HEK293 (cell line): ENCODE measurements at regions not wholly inside any gene's neighbourhood (a gene's known extent, or its start where the extent isn't known, plus 50 kb on each side); places are given as distances from the start of the nearest gene placed in this dataset.

ENCODE experiments used
- CTCF ChIA-PET: fragments of 350-600 bp; formaldehyde crosslinking; extraction: SDS; loops from one replicate; lab custom pipeline; 2021; ENCODE audit warnings: antibody characterized with exemption; lab: Yijun Ruan, JAX
- POLR2A ChIA-PET: fragments of 300-600 bp; formaldehyde crosslinking; extraction: SDS; loops from one replicate; lab custom pipeline; 2020; ENCODE audit warnings: antibody characterized with exemption, inconsistent platforms; lab: Yijun Ruan, JAX
- H3K27ac ChIP-seq: fragments of 200-500 bp; sonication (Bioruptor generic); 2 replicates; pipeline ENCODE4 v1.5.1; 2014; ENCODE audit warnings: low read depth, low read length, control low read depth, inconsistent platforms; ENCODE audit errors: extremely low read depth
- H3K36me3 ChIP-seq, 2 experiments: fragments of 200-500 bp in 1 of 2; sonication (Bioruptor generic) in 1 of 2; 1 replicate in 1 of 2; 2 replicates in 1 of 2; pipeline ENCODE4 v1.5.1; 2014 to 2017; ENCODE audit warnings: inconsistent platforms in 2 of 2, low read length in 2 of 2; ENCODE audit not compliant: control insufficient read depth in 2 of 2, insufficient read depth in 1 of 2
- H3K4me1 ChIP-seq: fragments of 200-500 bp; sonication (Bioruptor generic); 2 replicates; pipeline ENCODE4 v1.5.1; 2014; ENCODE audit warnings: mild to moderate bottlenecking, low read length, inconsistent platforms; ENCODE audit not compliant: control insufficient read depth, insufficient read depth
- H3K4me3 ChIP-seq: 2 replicates; pipeline ENCODE4 v1.5.1; 2011; ENCODE audit warnings: low read depth, mild to moderate bottlenecking, control low read depth, low read length, moderate library complexity
- H3K9me3 ChIP-seq: fragments of 200-500 bp; sonication (Bioruptor generic); 2 replicates; pipeline ENCODE4 v1.5.1; 2014; ENCODE audit warnings: low read depth, low read length, inconsistent platforms; ENCODE audit not compliant: control insufficient read depth, insufficient read depth
- GLI4 ChIP-seq: fragments of 450-650 bp; formaldehyde crosslinking; IDR thresholded peaks from 2 replicates; pipeline ENCODE4 v1.5.1; 2016; ENCODE audit warnings: missing biosample characterization, missing genetic modification characterization
- GLIS2 ChIP-seq: fragments of 450-650 bp; formaldehyde crosslinking; IDR thresholded peaks from 2 replicates; pipeline ENCODE4 v1.5.1; 2016; ENCODE audit warnings: missing biosample characterization, missing genetic modification characterization
- MYNN ChIP-seq: fragments of 450-650 bp; formaldehyde crosslinking; IDR thresholded peaks from 2 replicates; pipeline ENCODE4 v1.5.1; 2016; ENCODE audit warnings: missing biosample characterization, missing genetic modification characterization, borderline replicate concordance
- SALL2 ChIP-seq: fragments of 450-650 bp; formaldehyde crosslinking; IDR thresholded peaks from 2 replicates; pipeline ENCODE4 v1.5.0; 2017; ENCODE audit warnings: missing biosample characterization, mild to moderate bottlenecking, missing genetic modification characterization, borderline replicate concordance
- ZNF202 ChIP-seq: fragments of 450-650 bp; formaldehyde crosslinking; IDR thresholded peaks from 2 replicates; pipeline ENCODE4 v1.5.1; 2016; ENCODE audit warnings: missing biosample characterization, missing genetic modification characterization, borderline replicate concordance
- ZNF23 ChIP-seq: fragments of 450-650 bp; formaldehyde crosslinking; IDR thresholded peaks from 2 replicates; pipeline ENCODE4 v1.5.1; 2016; ENCODE audit warnings: missing biosample characterization, missing genetic modification characterization, borderline replicate concordance
- ZNF266 ChIP-seq: fragments of 450-650 bp; formaldehyde crosslinking; IDR thresholded peaks from 2 replicates; pipeline ENCODE4 v1.5.1; 2016; ENCODE audit warnings: missing biosample characterization, missing genetic modification characterization, low read depth
- ZNF366 ChIP-seq: fragments of 450-650 bp; formaldehyde crosslinking; conservative IDR thresholded peaks from 2 replicates; pipeline ENCODE4 v1.5.1; 2016; ENCODE audit warnings: missing biosample characterization, missing genetic modification characterization
- ZNF473 ChIP-seq: fragments of 450-650 bp; formaldehyde crosslinking; IDR thresholded peaks from 2 replicates; pipeline ENCODE4 v1.5.1; 2017; ENCODE audit warnings: missing biosample characterization, missing genetic modification characterization
- ZNF596 ChIP-seq: fragments of 450-650 bp; IDR thresholded peaks from 2 replicates; pipeline ENCODE4 v1.5.0; 2018; ENCODE audit warnings: missing biosample characterization, mild to moderate bottlenecking, missing genetic modification characterization, moderate library complexity
- ZNF621 ChIP-seq: fragments of 450-650 bp; formaldehyde crosslinking; IDR thresholded peaks from 2 replicates; pipeline ENCODE4 v1.5.1; 2017; ENCODE audit warnings: missing biosample characterization, missing genetic modification characterization
- ZNF830 ChIP-seq: fragments of 450-650 bp; IDR thresholded peaks from 2 replicates; pipeline ENCODE4 v1.5.0; 2018; ENCODE audit warnings: missing biosample characterization, missing genetic modification characterization, low read depth, mild to moderate bottlenecking, moderate library complexity
- ZXDB ChIP-seq: fragments of 450-650 bp; formaldehyde crosslinking; IDR thresholded peaks from 2 replicates; pipeline ENCODE4 v1.5.1; 2016; ENCODE audit warnings: missing biosample characterization, missing genetic modification characterization
- TF ChIP-seq, protein P1 (sequence below): fragments of 450-650 bp; formaldehyde crosslinking; IDR thresholded peaks from 2 replicates; pipeline ENCODE4 v1.5.1; 2016; ENCODE audit warnings: missing biosample characterization, missing genetic modification characterization
- TF ChIP-seq, protein P2 (sequence below): sonication (generic); formaldehyde crosslinking; IDR thresholded peaks from 2 replicates; pipeline ENCODE4 v1.8.1; 2022; ENCODE audit warnings: mild to moderate bottlenecking, moderate library complexity, missing genetic modification reagents
- TF ChIP-seq, protein P3 (sequence below): fragments of 450-650 bp; formaldehyde crosslinking; IDR thresholded peaks from 2 replicates; pipeline ENCODE4 v1.5.1; 2016; ENCODE audit warnings: missing biosample characterization, missing genetic modification characterization

DNA sequence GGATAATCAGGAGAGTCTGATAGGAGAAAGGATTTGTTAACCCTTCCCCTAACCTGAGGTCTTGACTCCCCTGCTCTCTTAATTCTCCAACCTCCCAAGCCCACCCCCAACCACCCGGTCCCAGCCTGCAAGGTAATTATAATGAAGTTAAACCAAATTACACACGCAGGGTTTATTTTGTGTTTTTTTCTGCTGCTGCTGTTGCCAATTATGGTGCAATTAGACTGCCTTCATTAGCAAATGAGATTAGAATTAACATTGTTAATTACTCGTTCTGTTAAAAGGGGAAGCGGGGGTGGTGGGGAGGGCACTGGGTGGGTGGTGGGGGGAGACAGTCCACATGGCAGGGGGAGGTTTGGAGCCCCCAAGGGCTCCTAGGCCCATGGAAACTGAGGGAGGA lies 128.9 kb downstream of the CCT6B start (continued):
- TF ChIP-seq, protein P1, sequence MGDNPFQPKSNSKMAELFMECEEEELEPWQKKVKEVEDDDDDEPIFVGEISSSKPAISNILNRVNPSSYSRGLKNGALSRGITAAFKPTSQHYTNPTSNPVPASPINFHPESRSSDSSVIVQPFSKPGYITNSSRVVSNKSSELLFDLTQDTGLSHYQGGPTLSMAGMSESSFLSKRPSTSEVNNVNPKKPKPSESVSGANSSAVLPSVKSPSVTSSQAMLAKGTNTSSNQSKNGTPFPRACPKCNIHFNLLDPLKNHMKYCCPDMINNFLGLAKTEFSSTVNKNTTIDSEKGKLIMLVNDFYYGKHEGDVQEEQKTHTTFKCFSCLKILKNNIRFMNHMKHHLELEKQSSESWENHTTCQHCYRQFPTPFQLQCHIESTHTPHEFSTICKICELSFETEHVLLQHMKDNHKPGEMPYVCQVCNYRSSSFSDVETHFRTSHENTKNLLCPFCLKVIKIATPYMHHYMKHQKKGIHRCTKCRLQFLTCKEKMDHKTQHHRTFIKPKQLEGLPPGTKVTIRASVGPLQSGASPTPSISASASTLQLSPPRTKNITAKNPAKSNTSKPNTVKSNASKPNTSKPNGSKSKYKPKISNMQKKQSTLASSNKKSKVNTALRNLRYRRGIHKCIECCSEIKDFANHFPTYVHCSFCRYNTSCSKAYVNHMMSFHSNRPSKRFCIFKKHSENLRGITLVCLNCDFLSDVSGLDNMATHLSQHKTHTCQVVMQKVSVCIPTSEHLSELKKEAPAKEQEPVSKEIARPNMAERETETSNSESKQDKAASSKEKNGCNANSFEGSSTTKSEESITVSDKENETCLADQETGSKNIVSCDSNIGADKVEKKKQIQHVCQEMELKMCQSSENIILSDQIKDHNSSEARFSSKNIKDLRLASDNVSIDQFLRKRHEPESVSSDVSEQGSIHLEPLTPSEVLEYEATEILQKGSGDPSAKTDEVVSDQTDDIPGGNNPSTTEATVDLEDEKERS (tag by site-specific recombination), result no peak
- TF ChIP-seq ZNF473, result no peak
- no peak for TF ChIP-seq MYNN (tag by site-specific recombination)
- TF ChIP-seq ZNF621 (tag by site-specific recombination), result no peak

DNA sequence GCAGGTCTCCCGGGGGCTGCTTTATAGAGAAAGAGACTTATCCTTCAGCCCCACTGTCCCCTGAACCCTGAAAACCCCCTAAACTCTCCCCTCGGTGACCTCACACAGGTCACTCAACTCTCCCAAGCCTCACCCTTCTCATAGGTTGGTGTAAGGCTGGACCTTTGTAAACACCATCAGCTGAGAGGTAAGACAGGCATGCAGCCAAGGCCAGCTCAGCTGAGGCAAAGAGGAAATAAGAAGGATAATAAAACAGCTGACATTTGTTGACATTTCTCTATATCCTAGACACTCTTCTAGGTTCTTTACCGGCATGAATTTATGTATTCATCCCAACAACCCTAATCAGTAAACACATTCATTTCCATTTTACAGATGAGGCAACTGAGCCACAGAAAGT lies 134.3 kb downstream of the CCT6B start:
- H3K27ac ChIP-seq, result no peak overlapping the region
- TF ChIP-seq ZNF366 (tag by site-specific recombination), result no peak
- no peak for TF ChIP-seq SALL2 (tag by site-specific recombination)
- no peak for TF ChIP-seq ZNF23
- TF ChIP-seq GLI4 (tag by site-specific recombination), result no peak
- no peak for TF ChIP-seq MYNN (tag by site-specific recombination)
- no peak for TF ChIP-seq ZNF830 (tag by site-specific recombination)
- no peak for TF ChIP-seq GLIS2 (tag by site-specific recombination)
- TF ChIP-seq ZXDB, result no peak
- no peak for TF ChIP-seq ZNF596 (tag by site-specific recombination)
- no peak for TF ChIP-seq ZNF202
- TF ChIP-seq, protein P2, sequence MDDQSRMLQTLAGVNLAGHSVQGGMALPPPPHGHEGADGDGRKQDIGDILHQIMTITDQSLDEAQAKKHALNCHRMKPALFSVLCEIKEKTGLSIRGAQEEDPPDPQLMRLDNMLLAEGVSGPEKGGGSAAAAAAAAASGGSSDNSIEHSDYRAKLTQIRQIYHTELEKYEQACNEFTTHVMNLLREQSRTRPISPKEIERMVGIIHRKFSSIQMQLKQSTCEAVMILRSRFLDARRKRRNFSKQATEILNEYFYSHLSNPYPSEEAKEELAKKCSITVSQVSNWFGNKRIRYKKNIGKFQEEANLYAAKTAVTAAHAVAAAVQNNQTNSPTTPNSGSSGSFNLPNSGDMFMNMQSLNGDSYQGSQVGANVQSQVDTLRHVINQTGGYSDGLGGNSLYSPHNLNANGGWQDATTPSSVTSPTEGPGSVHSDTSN (CRISPR knock-in tag), result no peak
- no peak for TF ChIP-seq ZNF266 (tag by site-specific recombination)
- no peak overlapping the region for H3K4me3 ChIP-seq
- no peaks in the 10 kb centered on the region for H3K9me3 ChIP-seq
- CTCF ChIA-PET, result interaction anchor here (0.6 kb wide), 1 partner anchor 412 kb away, joined by 3 read pairs; no protein-coding TSS in a partner anchor
- H3K4me1 ChIP-seq, result no peaks in the 10 kb centered on the region
- POLR2A ChIA-PET, result no interaction called here
- H3K36me3 ChIP-seq, result no peaks in the 10 kb centered on the region

DNA sequence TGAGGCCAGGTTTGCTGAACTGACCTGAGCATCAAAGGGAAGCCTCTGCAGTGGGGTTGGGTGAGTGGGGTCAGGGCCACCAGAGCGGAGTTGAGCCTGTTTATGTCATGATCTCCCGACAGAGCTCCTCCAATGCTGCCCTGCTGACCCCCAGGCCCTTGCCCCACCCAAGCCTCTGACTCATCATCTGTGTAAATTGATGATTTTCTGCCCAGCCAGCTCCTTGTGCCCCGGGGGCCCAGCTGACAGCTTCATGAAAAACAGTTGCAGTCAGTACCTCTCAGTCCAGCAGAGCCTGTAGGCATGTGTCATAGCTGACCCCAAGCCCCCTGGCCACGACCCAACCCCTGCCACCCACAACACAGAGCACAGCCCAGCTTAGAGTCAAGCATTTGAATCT lies 134.9 kb downstream of the CCT6B start:
- POLR2A ChIA-PET, result no interaction called here

More for the DNA sequence above, 134.9 kb downstream of the CCT6B start:
- Histone ChIP-seq H3K36me3 (no peaks in the 10 kb centered on the region), H3K4me3 (no peak overlapping the region), H3K27ac (no peak overlapping the region), H3K9me3 (no peaks in the 10 kb centered on the region), H3K4me1 (no peaks in the 10 kb centered on the region)
- TF ChIP-seq GLIS2 (tag by site-specific recombination), result peak; percentile 38; the same call in 1 of the 2 replicates
- TF ChIP-seq, protein P3, sequence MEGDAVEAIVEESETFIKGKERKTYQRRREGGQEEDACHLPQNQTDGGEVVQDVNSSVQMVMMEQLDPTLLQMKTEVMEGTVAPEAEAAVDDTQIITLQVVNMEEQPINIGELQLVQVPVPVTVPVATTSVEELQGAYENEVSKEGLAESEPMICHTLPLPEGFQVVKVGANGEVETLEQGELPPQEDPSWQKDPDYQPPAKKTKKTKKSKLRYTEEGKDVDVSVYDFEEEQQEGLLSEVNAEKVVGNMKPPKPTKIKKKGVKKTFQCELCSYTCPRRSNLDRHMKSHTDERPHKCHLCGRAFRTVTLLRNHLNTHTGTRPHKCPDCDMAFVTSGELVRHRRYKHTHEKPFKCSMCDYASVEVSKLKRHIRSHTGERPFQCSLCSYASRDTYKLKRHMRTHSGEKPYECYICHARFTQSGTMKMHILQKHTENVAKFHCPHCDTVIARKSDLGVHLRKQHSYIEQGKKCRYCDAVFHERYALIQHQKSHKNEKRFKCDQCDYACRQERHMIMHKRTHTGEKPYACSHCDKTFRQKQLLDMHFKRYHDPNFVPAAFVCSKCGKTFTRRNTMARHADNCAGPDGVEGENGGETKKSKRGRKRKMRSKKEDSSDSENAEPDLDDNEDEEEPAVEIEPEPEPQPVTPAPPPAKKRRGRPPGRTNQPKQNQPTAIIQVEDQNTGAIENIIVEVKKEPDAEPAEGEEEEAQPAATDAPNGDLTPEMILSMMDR, result no peak
- CTCF ChIA-PET, result interaction anchor here (0.5 to 0.7 kb wide), 2 partner anchors 52 to 540 kb away, joined by 3 to 4 read pairs; partner anchors contain the start of gene CCL11
